GM21423 (cell line): ENCODE measurements at regions not wholly inside any gene's neighbourhood (a gene's known extent, or its start where the extent isn't known, plus 50 kb on each side); places are given as distances from the start of the nearest gene placed in this dataset.

ENCODE experiments used
- ATAC-seq: cut with Tn5 transposase; IDR thresholded peaks from one replicate; pipeline ENCODE4 v1.9.1; 2021; ENCODE audit warnings: mild to moderate bottlenecking, moderate library complexity; ENCODE audit not compliant: unreplicated experiment

GRCh38 chr20:21002486-21002885 lies 103.7 kb downstream of the LINC00237 start:
- no peak for ATAC-seq

DNA sequence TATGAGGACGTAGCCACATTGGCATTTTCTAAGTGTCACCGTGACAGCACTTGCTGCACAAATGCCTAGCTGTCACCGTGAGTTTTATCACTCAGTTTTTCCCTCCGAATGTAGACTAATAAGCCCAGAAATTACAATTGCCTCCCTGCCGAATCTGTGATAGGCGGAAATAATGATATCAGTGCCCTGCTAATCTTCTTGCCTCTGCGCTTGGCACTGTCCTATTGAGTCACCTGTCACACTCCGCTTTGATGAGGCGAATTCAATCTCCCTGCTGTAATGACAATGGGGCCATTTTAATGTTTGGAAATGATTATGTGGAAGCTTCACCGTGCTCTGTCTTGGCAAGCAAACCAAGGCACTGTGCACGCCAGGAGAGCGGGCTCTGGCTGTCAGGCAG lies 112.8 kb downstream of the LINC00237 start:
- no peak for ATAC-seq

DNA sequence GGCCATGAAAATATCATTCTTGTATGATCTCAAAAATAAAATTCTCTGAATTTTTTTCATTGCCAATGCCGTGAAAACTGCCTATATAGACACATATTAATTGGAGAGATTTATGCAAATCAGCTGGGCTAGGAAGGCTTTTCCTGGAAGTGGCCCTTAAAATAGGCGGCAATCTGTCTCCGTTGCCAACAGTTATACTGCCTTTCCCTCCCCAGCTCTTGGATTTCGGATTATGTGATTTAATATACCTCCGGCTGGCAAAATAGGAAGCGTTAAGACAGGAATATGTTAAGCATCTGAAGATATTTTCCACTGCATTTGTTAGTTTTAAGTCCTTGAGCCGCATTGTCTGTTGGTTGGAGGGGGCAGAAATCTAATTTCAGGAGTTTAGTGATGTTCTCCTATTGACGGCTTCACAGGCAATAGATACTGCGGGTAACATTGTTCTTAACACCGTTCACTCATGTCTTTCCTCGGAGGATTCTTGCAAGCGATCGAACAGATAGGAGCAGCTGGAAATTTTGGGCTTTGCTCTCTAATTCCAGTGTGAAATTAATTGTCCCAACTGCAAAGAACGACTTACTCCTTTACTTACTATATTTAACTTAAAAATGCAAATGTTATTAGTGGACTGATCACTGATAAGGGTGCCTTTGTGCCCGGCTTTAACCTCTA lies 113.3 kb downstream of the LINC00237 start:
- ATAC-seq: no peak

GRCh38 chr20:20992277-20992676 lies 113.9 kb downstream of the LINC00237 start:
- no peak for ATAC-seq

DNA sequence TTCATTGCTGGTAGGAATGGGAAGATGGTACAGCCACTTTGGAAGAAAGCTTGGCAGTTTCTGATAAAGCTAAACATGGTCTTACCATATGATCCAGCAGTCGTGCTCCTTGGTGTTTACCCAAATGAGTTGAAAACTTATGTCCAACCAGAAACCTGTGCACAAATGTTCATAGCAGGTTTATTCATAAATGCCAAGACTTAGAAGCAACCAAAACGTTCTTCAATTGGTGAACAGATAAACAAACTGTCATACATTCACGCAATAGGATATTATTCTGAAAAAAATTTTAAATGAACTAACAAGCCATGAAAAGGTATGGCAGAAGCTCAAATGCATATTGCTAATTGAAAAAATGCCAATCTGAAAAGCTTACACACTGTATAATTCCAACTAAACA lies 117.1 kb downstream of the LINC00237 start:
- no peak for ATAC-seq

DNA sequence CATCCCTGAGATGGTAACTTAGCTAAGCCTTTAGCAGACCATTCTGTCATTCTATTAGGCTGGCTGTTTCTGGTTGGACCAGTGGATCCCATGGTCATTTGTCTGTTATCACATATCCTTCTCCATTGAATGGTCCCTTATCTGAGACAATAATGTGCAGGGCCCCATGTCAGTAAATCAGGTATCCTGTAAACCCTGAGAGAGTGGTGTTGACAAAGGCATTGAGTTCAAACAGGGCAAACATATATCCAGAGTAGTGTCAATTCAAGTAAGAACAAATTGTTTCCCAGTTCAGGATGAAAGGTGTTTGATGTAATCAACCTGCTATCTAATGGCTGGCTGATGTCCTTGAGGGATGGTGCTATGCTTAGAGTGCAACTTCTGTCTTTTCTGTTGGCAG lies 126.2 kb downstream of the LINC00237 start:
- ATAC-seq: no peak

GRCh38 chr20:20977786-20978185 lies 128.4 kb downstream of the LINC00237 start:
- ATAC-seq: no peak

- ATAC-seq: no peak
Measured at GRCh38 chr20:20972490-20972889, 133.7 kb downstream of the LINC00237 start.

- no peak for ATAC-seq
Measured at GRCh38 chr20:20971810-20972209, 134.3 kb downstream of the LINC00237 start.

- ATAC-seq: no peak
Measured at GRCh38 chr20:20970841-20971240, 135.3 kb downstream of the LINC00237 start.

GRCh38 chr20:20969701-20970280 lies 136.4 kb downstream of the LINC00237 start:
- ATAC-seq: no peak

GRCh38 chr20:20967564-20968184 lies 138.5 kb downstream of the LINC00237 start:
- ATAC-seq: no peak

- no peak for ATAC-seq
Measured at GRCh38 chr20:20966171-20966570, 140.0 kb downstream of the LINC00237 start.

GRCh38 chr20:20959031-20959755 lies 147.0 kb downstream of the LINC00237 start:
- ATAC-seq: no peak

DNA sequence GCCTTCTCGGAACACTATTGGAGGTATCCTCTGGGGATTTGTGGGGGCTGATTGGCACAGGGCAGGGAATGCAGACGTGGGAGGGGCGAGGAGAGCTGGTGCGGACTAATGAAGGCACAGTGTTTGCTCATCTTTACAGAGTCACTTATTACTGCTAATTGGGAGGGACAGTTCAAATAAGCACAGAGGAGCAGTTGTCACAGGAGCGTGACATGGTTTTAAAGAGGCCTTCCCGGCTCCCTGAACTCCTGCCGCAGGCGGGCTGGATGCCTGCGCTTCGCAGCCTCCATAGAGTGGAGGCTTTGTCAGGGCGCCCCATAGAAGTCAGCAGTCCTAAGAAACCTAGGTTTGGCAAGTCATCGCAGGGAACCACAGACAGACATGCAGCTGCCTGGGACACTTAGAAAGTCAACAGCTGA lies 149.6 kb downstream of the LINC00237 start:
- no peak for ATAC-seq

GRCh38 chr20:20955892-20956291 lies 150.3 kb downstream of the LINC00237 start:
- no peak for ATAC-seq

GRCh38 chr20:20953738-20954618 lies 152.2 kb downstream of the LINC00237 start:
- ATAC-seq: no peak

GRCh38 chr20:20950620-20951019 lies 155.5 kb downstream of the LINC00237 start:
- ATAC-seq: no peak

DNA sequence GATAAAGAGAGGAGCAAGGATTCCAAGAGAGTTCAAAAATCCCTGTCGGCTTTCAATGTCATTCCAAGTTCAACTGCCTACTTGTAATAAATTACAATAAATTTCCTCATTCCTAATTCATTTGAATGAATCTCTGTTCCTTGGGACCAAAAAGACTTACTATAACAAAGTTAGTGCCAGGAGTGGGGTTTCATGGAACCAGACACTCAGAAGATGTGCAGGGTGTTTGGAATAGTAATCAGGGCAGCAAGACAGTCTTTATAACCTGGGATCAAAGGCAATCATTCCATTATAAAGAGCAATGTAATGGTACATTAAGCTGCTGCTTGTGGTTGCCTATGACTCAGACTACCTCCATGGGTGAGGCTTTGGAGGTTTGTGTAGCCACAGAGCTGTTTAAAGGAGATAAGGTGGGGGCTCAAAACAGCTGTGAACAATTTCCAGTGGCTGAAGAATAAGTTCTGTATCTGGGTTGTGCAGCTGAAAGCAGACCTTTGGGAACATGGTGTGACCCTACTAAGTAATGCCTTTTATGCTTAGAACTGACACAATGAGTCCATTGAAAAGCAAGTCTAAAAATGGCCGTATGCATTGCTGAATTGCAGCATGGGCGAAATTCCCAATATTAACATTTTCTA lies 159.9 kb downstream of the LINC00237 start:
- ATAC-seq: no peak

- no peak for ATAC-seq
Measured at GRCh38 chr20:20941468-20941889, 164.7 kb downstream of the LINC00237 start.
